ENCODE measurements at regions not wholly inside any gene's neighbourhood (a gene's known extent, or its start where the extent isn't known, plus 50 kb on each side); places are given as distances from the start of the nearest gene placed in this dataset.
"Not testable (repeated sequence)": the region's sequence is repeated elsewhere in the genome, so short reads cannot be mapped to it uniquely, and the experiment has no call there.

- DNase-seq (ENCODE audit: low read depth in 2 of 2) = peak; percentile 5 to 22
Measured at GRCh38 chr10:10677479-10677878, 340.2 kb upstream of the CELF2 start.

GRCh38 chr10:10680496-10680895 is 337.2 kb upstream of the CELF2 start:
- no peak for DNase-seq (ENCODE audit: low read depth in 2 of 2)

DNA sequence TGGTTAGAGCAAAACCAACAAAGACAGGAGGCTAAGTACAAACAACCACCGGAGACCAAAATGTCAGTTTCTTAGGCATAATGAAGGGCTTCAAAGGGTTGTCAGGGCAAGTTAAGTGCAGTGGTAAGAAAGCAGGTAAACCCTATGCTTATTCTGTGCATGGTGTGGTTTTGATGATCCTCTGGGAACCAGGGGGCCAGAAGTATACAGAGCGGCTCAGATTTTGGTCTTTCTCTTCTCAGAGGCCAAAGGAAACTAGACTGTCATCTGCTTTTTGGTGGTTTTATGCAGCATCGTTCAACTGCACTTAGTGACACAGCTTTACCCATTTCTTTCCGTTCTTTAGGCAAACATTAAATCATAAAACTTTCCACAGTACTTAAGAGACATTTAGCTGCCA is 332.7 kb upstream of the CELF2 start:
- no peak for DNase-seq (ENCODE audit: low read depth in 2 of 2)

DNA sequence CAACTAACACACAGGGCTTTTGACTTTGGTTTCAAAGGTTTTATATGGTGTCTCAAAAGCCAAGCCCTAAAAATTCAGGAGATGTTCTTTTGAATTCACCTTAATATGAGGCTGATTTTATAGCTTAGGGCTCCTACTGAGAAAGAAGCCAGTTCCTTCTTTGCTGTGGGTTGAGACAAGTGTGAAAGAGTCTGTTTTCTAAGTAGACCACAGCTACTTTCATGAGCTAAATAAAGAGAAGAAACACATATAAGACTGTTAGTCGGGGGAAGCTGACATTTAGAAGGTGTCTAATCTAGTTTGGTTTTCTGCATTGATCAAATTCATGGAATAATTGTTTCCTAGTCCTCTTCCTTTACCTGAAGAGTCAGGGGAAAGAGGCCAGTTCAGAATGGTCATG is 332.1 kb upstream of the CELF2 start:
- DNase-seq (ENCODE audit: low read depth in 2 of 2) = no peak

GRCh38 chr10:10687751-10688150 is 329.9 kb upstream of the CELF2 start:
- no peak for DNase-seq (ENCODE audit: low read depth in 2 of 2)

GRCh38 chr10:10699427-10699826 is 318.2 kb upstream of the CELF2 start:
- no peak for DNase-seq (ENCODE audit: low read depth in 2 of 2)

DNA sequence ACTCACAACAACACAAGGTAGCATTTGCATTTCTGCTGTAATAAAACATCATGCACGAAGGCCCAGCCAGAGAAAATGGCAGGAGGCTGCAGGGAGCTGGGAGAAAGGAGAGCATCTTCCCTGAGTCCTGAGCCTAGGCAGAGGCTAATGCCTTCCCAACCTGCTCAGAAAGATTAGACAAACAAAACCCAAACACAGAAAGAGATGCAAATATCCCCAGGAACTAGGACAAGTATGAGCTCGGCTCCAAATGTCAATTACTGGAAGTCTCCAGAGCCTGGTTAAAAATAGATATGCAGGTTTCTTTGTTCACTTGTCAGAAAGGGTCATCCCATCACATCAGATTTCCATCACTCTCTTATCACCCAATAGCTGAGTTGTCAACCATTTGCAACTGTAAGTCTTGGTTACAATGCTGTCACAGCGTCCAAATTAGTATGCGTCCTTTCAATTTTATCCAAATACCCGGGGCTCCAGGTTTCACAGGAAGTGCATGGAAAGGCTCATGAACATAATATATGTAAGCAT is 316.5 kb upstream of the CELF2 start:
- no peak for DNase-seq (ENCODE audit: low read depth in 2 of 2)

GRCh38 chr10:10702211-10702610 is 315.5 kb upstream of the CELF2 start:
- no peak for DNase-seq (ENCODE audit: low read depth in 2 of 2)

GRCh38 chr10:10703382-10703781 is 314.3 kb upstream of the CELF2 start:
- DNase-seq (ENCODE audit: low read depth in 2 of 2) = no peak

DNA sequence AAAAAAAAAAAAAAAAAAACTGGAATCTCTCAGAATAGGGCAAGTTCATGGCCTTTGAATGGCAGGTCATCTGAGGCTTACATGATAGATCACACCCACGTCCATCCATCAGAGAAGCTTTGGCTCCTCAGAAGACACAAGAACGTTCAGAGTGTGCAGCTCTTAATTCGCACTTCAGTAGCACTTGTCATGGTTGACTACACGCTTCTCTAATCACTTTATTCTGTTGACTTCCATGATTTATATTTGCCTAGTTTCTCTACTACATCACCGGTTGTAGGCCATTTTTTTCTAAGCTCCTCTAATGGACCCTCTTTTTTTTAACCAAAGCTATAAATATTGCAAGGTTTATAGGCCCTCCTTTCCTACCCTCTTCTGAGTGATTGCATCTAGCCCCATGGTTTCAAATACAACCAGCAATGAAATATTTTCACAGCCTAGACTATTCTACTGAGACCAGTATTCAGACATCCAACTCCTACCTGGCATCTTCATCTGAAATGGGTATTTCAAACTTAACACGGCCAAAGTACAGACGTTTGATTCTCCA is 305.4 kb upstream of the CELF2 start:
- no peak for DNase-seq (ENCODE audit: low read depth in 2 of 2)

GRCh38 chr10:10714327-10714726 is 303.3 kb upstream of the CELF2 start:
- DNase-seq (ENCODE audit: low read depth in 2 of 2) = no peak

DNA sequence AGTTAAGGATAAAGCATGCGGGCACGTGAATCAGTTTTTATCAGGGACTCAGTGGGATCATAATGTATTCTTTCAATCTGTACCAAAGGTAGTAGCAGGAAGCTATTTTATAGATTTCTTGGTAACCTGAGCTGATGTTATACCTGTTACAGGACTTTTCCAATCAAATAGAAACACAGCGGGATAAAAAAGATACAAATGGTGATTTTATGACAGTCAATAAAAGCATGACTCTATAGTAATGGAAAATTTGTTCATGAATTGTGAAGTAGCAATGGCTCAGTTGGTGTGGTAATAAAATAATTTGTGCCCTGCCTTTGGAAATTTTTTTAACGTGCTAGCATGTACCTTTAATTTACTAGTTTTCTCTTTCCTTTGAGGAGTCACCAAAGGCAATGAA is 300.7 kb upstream of the CELF2 start:
- DNase-seq (ENCODE audit: low read depth in 2 of 2) = no peak

- DNase-seq (ENCODE audit: low read depth in 2 of 2) = no peak
Measured at GRCh38 chr10:10722422-10722821, 295.2 kb upstream of the CELF2 start.

- DNase-seq (ENCODE audit: low read depth in 2 of 2) = no peak
Measured at GRCh38 chr10:10725196-10725595, 292.5 kb upstream of the CELF2 start.

GRCh38 chr10:10726101-10726500 is 291.6 kb upstream of the CELF2 start:
- no peak for DNase-seq (ENCODE audit: low read depth in 2 of 2)

- not testable (repeated sequence) for DNase-seq (ENCODE audit: low read depth in 2 of 2)
Measured at GRCh38 chr10:10727411-10727810, 290.3 kb upstream of the CELF2 start.

DNA sequence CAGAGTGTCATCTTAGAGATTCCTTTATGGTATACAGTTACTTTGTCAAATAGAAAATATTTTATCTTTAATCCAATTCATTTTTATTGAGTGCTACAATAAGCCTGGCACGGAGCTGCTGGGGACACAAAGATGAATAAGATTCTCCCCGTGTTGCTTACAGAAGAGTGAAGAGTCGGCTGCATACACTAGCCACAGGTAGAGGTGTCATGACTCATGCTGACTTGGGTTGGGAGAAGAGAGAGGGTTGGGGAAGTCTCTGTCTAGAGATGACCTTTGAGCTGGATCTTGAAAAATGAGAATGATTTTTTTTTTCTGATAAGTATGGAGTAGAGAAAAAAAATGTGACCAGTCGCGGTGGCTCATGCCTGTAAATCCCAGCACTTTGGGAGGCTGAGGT is 289.9 kb upstream of the CELF2 start:
- DNase-seq (ENCODE audit: low read depth in 2 of 2) = no peak

DNA sequence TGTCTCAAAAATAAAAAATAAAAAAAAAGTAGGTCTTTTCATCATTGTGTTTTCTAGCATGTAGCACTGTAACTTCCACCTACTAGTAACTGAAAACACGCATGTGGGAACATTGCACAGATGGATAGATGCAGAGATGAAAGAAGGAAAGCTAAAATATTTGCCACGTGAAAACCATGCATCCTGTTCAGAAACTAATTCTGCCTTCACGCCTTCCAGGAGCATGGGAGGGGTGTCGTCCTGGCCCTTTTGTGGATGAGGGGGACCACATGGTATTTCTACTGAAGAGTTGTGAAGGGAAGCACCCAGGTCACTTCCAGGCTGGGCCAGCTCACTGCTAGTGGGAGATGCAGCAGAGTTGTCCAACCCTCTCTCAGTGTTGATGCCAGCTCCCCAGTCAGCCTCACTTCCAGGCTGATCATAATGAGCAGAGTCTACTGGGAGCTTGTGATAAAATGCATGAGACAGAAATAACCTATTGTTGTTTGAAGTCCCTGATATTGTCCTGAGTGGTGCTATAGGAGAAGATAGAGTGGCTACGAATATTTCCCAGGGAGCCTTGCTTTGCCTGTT is 287.1 kb upstream of the CELF2 start:
- no peak for DNase-seq (ENCODE audit: low read depth in 2 of 2)

GRCh38 chr10:10731366-10731765 is 286.3 kb upstream of the CELF2 start:
- no peak for DNase-seq (ENCODE audit: low read depth in 2 of 2)

- no peak for DNase-seq (ENCODE audit: low read depth in 2 of 2)
Measured at GRCh38 chr10:10734356-10735064, 283.2 kb upstream of the CELF2 start.

GRCh38 chr10:10745291-10745690 is 272.4 kb upstream of the CELF2 start:
- no peak for DNase-seq (ENCODE audit: low read depth in 2 of 2)

DNA sequence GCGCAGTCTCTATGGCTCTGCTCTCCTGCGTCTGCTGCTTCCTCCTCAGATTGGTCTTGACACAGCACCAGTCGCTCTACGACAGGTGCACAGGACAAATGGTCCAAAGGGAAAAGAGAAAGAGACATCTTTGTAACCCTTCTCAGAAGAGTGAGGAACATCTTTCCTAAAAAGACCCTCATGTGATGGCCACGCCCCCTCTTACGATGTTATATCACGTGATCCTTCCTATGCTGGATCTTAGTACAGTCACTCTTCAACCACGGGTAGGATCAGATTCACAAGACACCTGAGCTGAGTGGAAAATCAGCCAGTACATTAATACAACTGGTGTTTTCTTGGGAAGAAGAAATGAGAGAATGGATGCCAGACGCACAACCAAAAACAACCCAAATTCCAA is 262.2 kb upstream of the CELF2 start:
- DNase-seq (ENCODE audit: low read depth in 2 of 2) = no peak

- DNase-seq (ENCODE audit: low read depth in 2 of 2) = no peak
Measured at GRCh38 chr10:10758306-10758705, 259.4 kb upstream of the CELF2 start.

All from activated CD4-positive, alpha-beta T cell treated with anti-CD3 and anti-CD28 coated beads for 24 hours (primary cell).